IMR-90 (cell line): ENCODE measurements at regions not wholly inside any gene's neighbourhood (a gene's known extent, or its start where the extent isn't known, plus 50 kb on each side); places are given as distances from the start of the nearest gene placed in this dataset.

ENCODE experiments used
- ATAC-seq: fragments of 200-7000 bp; cut with Tn5 transposase; 2 replicates; pipeline ENCODE4 v1.9.1; 2020; ENCODE audit warnings: low read depth, mild to moderate bottlenecking, moderate library complexity
- BruUV-seq: library from RNA; stranded (reverse); fragments of 400-500 nt; replicated peaks from 2 replicates; lab custom pipeline; 2021; lab: Mats Ljungman, UMichigan
- CTCF ChIA-PET: fragments of 300-600 bp; formaldehyde crosslinking; extraction: SDS; loops from one replicate; lab custom pipeline; 2021; ENCODE audit warnings: antibody characterized with exemption; lab: Yijun Ruan, JAX
- POLR2A ChIA-PET: fragments of 300-600 bp; sonication (Branson Sonifier 250); formaldehyde crosslinking; loops from one replicate; lab custom pipeline; 2022; ENCODE audit warnings: antibody characterized with exemption; ENCODE audit not compliant: unreplicated experiment; lab: Charles Lee
- DNase-seq: peaks from one replicate; pipeline ENCODE4 v3.0.0; 2013
- H2AFZ ChIP-seq: replicated peaks from 2 replicates; pipeline ENCODE3; 2013; ENCODE audit warnings: low read length, mild to moderate bottlenecking; ENCODE audit not compliant: poor library complexity
- H2AK5ac ChIP-seq: 2 replicates; pipeline ENCODE4 v1.6.1; 2013; ENCODE audit warnings: low read depth, low read length, inconsistent platforms
- H2AK9ac ChIP-seq: replicated peaks from 2 replicates; pipeline ENCODE3; 2013; ENCODE audit warnings: mild to moderate bottlenecking, low read depth, low read length, moderate library complexity; ENCODE audit not compliant: poor library complexity
- H2BK120ac ChIP-seq: 2 replicates; pipeline ENCODE4 v1.6.1; 2013; ENCODE audit warnings: low read depth, low read length, inconsistent platforms
- H2BK15ac ChIP-seq: 3 replicates; pipeline ENCODE4 v1.6.1; 2013; ENCODE audit warnings: low read depth, low read length, inconsistent platforms
- H2BK20ac ChIP-seq: 2 replicates; pipeline ENCODE4 v1.6.1; 2013; ENCODE audit warnings: low read depth, mild to moderate bottlenecking, inconsistent platforms, low read length, moderate library complexity
- H2BK5ac ChIP-seq: 2 replicates; pipeline ENCODE4 v1.6.1; 2013; ENCODE audit warnings: mild to moderate bottlenecking, low read depth, low read length, inconsistent platforms; ENCODE audit not compliant: poor library complexity, severe bottlenecking
- H3K14ac ChIP-seq: replicated peaks from 2 replicates; pipeline ENCODE4 v1.6.1; 2013; ENCODE audit warnings: low read depth, low read length, inconsistent platforms
- H3K18ac ChIP-seq: 2 replicates; pipeline ENCODE4 v1.6.1; 2013; ENCODE audit warnings: low read depth, low read length, control low read depth
- H3K23ac ChIP-seq: 2 replicates; pipeline ENCODE4 v1.6.1; 2013; ENCODE audit warnings: low read depth, low read length, inconsistent platforms
- H3K27ac ChIP-seq: 2 replicates; pipeline ENCODE4 v1.5.1; 2013; ENCODE audit warnings: mild to moderate bottlenecking, control low read depth, low read length; ENCODE audit not compliant: insufficient read depth
- H3K27me3 ChIP-seq: 2 replicates; pipeline ENCODE4 v1.6.1; 2013; ENCODE audit warnings: low read length; ENCODE audit not compliant: control insufficient read depth, insufficient read depth
- H3K36me3 ChIP-seq: 2 replicates; pipeline ENCODE4 v1.6.1; 2013; ENCODE audit warnings: low read length, mixed read lengths; ENCODE audit not compliant: control insufficient read depth, insufficient read depth
- H3K4ac ChIP-seq: 2 replicates; pipeline ENCODE4 v1.6.1; 2013; ENCODE audit warnings: low read depth, low read length, inconsistent platforms
- H3K4me1 ChIP-seq: 2 replicates; pipeline ENCODE4 v1.6.1; 2013; ENCODE audit warnings: low read length, mixed read lengths; ENCODE audit not compliant: control insufficient read depth, insufficient read depth
- H3K4me2 ChIP-seq: 2 replicates; pipeline ENCODE4 v1.6.1; 2013; ENCODE audit warnings: low read depth, mild to moderate bottlenecking, control low read depth, low read length, moderate library complexity
- H3K4me3 ChIP-seq: 2 replicates; pipeline ENCODE4 v1.5.1; 2013; ENCODE audit warnings: low read depth, mild to moderate bottlenecking, control low read depth, low read length, moderate library complexity; ENCODE audit not compliant: insufficient read depth
- H3K56ac ChIP-seq: 2 replicates; pipeline ENCODE4 v1.6.1; 2013; ENCODE audit warnings: low read length, inconsistent platforms; ENCODE audit not compliant: insufficient read depth; ENCODE audit errors: extremely low read depth
- H3K79me1 ChIP-seq, 2 experiments: 2 replicates each; pipeline ENCODE4 v1.6.1; 2013; ENCODE audit warnings: low read length in 2 of 2, inconsistent platforms in 1 of 2, low read depth in 1 of 2
- H3K9ac ChIP-seq: 2 replicates; pipeline ENCODE4 v1.6.1; 2013; ENCODE audit warnings: low read depth, low read length, control low read depth
- H3K9me1 ChIP-seq: 2 replicates; pipeline ENCODE4 v1.6.1; 2013; ENCODE audit warnings: low read length, inconsistent platforms; ENCODE audit not compliant: insufficient read depth
- H3K9me3 ChIP-seq: 2 replicates; pipeline ENCODE4 v1.6.1; 2013; ENCODE audit warnings: low read length; ENCODE audit not compliant: control insufficient read depth, insufficient read depth
- H4K20me1 ChIP-seq: 2 replicates; pipeline ENCODE4 v1.6.1; 2013; ENCODE audit warnings: low read length, inconsistent platforms; ENCODE audit not compliant: insufficient read depth
- H4K5ac ChIP-seq: 2 replicates; pipeline ENCODE4 v1.6.1; 2013; ENCODE audit warnings: mild to moderate bottlenecking, low read depth, low read length, control low read depth
- H4K8ac ChIP-seq, 2 experiments: 2 replicates each; pipeline ENCODE4 v1.6.1; 2013; ENCODE audit warnings: low read depth in 2 of 2, low read length in 2 of 2, control low read depth in 1 of 2, inconsistent platforms in 1 of 2
- H4K91ac ChIP-seq: 2 replicates; pipeline ENCODE4 v1.6.1; 2013; ENCODE audit warnings: low read depth, low read length, inconsistent platforms; ENCODE audit not compliant: insufficient read depth
- BHLHE40 ChIP-seq: fragments of 150-350 bp; IDR thresholded peaks from 2 replicates; pipeline ENCODE4 v1.6.1; 2016; ENCODE audit warnings: mild to moderate bottlenecking, low read depth, low read length
- CEBPB ChIP-seq: IDR thresholded peaks from 2 replicates; pipeline ENCODE4 v1.6.1; 2012; ENCODE audit warnings: low read depth, low read length, improper control_type of control experiment
- CTCF ChIP-seq: conservative IDR thresholded peaks from 2 replicates; pipeline ENCODE4 v1.5.1; 2012; ENCODE audit warnings: mild to moderate bottlenecking, low read depth, low read length, improper control_type of control experiment
- FOS ChIP-seq: fragments of 150-350 bp; IDR thresholded peaks from 2 replicates; pipeline ENCODE4 v1.6.1; 2016; ENCODE audit warnings: low read depth, low read length
- MXI1 ChIP-seq: IDR thresholded peaks from 2 replicates; pipeline ENCODE4 v1.6.1; 2012; ENCODE audit warnings: low read depth, mild to moderate bottlenecking, low read length, moderate library complexity, borderline replicate concordance
- RAD21 ChIP-seq: IDR thresholded peaks from 2 replicates; pipeline ENCODE4 v1.6.1; 2012; ENCODE audit warnings: low read length, improper control_type of control experiment
- WGBS, 2 experiments: methylation state at CpG; one replicate each; pipeline versions ENCODE4 v1.1.5 to v1.1.7; 2013; ENCODE audit warnings: missing lambda C conversion rate in 2 of 2; ENCODE audit not compliant: insufficient read length in 1 of 2; ENCODE audit errors: extremely low coverage in 2 of 2; 5-methylcytosine and 5-hydroxymethylcytosine counted together
- dilution Hi-C: fragments of 300-500 bp; cut with HindIII; formaldehyde crosslinking; loops from one replicate; pipeline ENCODE4 v1.14.3; 2018; ENCODE audit warnings: low sequenced_read_pairs; ENCODE audit not compliant: unreplicated experiment
- in situ Hi-C: fragments of 300-500 bp; cut with MboI; formaldehyde crosslinking; loops from 3 replicates; pipeline ENCODE4 v1.14.3; 2019; ENCODE audit warnings: low sequenced_read_pairs, inconsistent platforms, mixed read lengths
- intact Hi-C: fragments of 100-400 bp; cut with micrococcal nuclease; formaldehyde crosslinking; loops from 2 replicates; pipeline ENCODE4 v1.10.0; 2022

GRCh38 chr2:19538411-19538963 is 180.1 kb upstream of the OSR1 start:
- Histone ChIP-seq H2BK15ac (no peak overlapping the region), H2AFZ (peak overlapping the region; percentile 24), H3K14ac (no peak overlapping the region), H4K20me1 (no peaks in the 10 kb centered on the region), H3K27ac (no peak overlapping the region), H3K23ac (no peak overlapping the region), H3K4me1 (peaks cover 4% of the 10 kb centered on the region), H2BK20ac (peak overlapping the region; percentile 22; the same call in 1 of the 2 replicates), H3K27me3 (no peaks in the 10 kb centered on the region), H4K91ac (no peak overlapping the region), H2BK5ac (no peak overlapping the region), H3K4me3 (no peak overlapping the region), H3K79me1 (no peaks in the 10 kb centered on the region), H3K9ac (no peak overlapping the region), H2AK5ac (no peak overlapping the region), H3K4ac (no peak overlapping the region), H3K36me3 (no peaks in the 10 kb centered on the region), H3K9me3 (no peaks in the 10 kb centered on the region), H3K18ac (no peak overlapping the region), H2AK9ac (no peak overlapping the region), H3K9me1 (no peaks in the 10 kb centered on the region), H4K8ac (no peak overlapping the region), H3K56ac (no peak overlapping the region), H3K4me2 (peak overlapping the region; percentile 68), H4K5ac (no peak overlapping the region), H2BK120ac (peak overlapping the region; percentile 20; the same call in 1 of the 2 replicates)
- in situ Hi-C loops (no loop called here), intact Hi-C loops (no loop called here), dilution Hi-C loops (no loop called here)
- no CpG with 5 or more reads among the region's 7 CpGs for WGBS, 2 experiments
- no TSS peak for BruUV-seq
- peak; percentile 52 for TF ChIP-seq CEBPB
- TF ChIP-seq RAD21: no peak
- TF ChIP-seq MXI1: no peak
- TF ChIP-seq BHLHE40: peak; percentile 52
- TF ChIP-seq CTCF: no peak
- TF ChIP-seq FOS: peak; percentile 76
- POLR2A ChIA-PET: interaction anchor here (0.5 kb wide), 1 partner anchor 111 kb away, joined by 3 read pairs; no protein-coding TSS in a partner anchor
- CTCF ChIA-PET: no interaction called here
- ATAC-seq (peak; percentile 73), DNase-seq (peak; percentile 95)
